HEK293 (cell line): ENCODE measurements at regions not wholly inside any gene's neighbourhood (a gene's known extent, or its start where the extent isn't known, plus 50 kb on each side); places are given as distances from the start of the nearest gene placed in this dataset.

Experiments
- CTCF ChIA-PET: fragments of 350-600 bp; formaldehyde crosslinking; extraction: SDS; loops from one replicate; lab custom pipeline; 2021; ENCODE audit warnings: antibody characterized with exemption; lab: Yijun Ruan, JAX
- POLR2A ChIA-PET: fragments of 300-600 bp; formaldehyde crosslinking; extraction: SDS; loops from one replicate; lab custom pipeline; 2020; ENCODE audit warnings: antibody characterized with exemption, inconsistent platforms; lab: Yijun Ruan, JAX
- H3K27ac ChIP-seq: fragments of 200-500 bp; sonication (Bioruptor generic); 2 replicates; pipeline ENCODE4 v1.5.1; 2014; ENCODE audit warnings: low read depth, low read length, control low read depth, inconsistent platforms; ENCODE audit errors: extremely low read depth
- H3K36me3 ChIP-seq, 2 experiments: fragments of 200-500 bp in 1 of 2; sonication (Bioruptor generic) in 1 of 2; 1 replicate in 1 of 2; 2 replicates in 1 of 2; pipeline ENCODE4 v1.5.1; 2014 to 2017; ENCODE audit warnings: inconsistent platforms in 2 of 2, low read length in 2 of 2; ENCODE audit not compliant: control insufficient read depth in 2 of 2, insufficient read depth in 1 of 2
- H3K4me1 ChIP-seq: fragments of 200-500 bp; sonication (Bioruptor generic); 2 replicates; pipeline ENCODE4 v1.5.1; 2014; ENCODE audit warnings: mild to moderate bottlenecking, low read length, inconsistent platforms; ENCODE audit not compliant: control insufficient read depth, insufficient read depth
- H3K4me3 ChIP-seq: 2 replicates; pipeline ENCODE4 v1.5.1; 2011; ENCODE audit warnings: low read depth, mild to moderate bottlenecking, control low read depth, low read length, moderate library complexity
- H3K9me3 ChIP-seq: fragments of 200-500 bp; sonication (Bioruptor generic); 2 replicates; pipeline ENCODE4 v1.5.1; 2014; ENCODE audit warnings: low read depth, low read length, inconsistent platforms; ENCODE audit not compliant: control insufficient read depth, insufficient read depth
- YY2 ChIP-seq: fragments of 450-650 bp; formaldehyde crosslinking; IDR thresholded peaks from 2 replicates; pipeline ENCODE4 v1.5.1; 2016; ENCODE audit warnings: missing biosample characterization, missing genetic modification characterization
- ZBTB21 ChIP-seq: fragments of 450-650 bp; formaldehyde crosslinking; IDR thresholded peaks from 2 replicates; pipeline ENCODE4 v1.5.1; 2017; ENCODE audit warnings: missing biosample characterization, missing genetic modification characterization
- ZNF138 ChIP-seq: fragments of 450-650 bp; formaldehyde crosslinking; IDR thresholded peaks from 2 replicates; pipeline ENCODE4 v1.5.1; 2016; ENCODE audit warnings: missing biosample characterization, missing genetic modification characterization, borderline replicate concordance
- ZNF16 ChIP-seq: fragments of 450-650 bp; formaldehyde crosslinking; IDR thresholded peaks from 2 replicates; pipeline ENCODE4 v1.5.1; 2016; ENCODE audit warnings: low read depth, missing biosample characterization, missing genetic modification characterization

DNA sequence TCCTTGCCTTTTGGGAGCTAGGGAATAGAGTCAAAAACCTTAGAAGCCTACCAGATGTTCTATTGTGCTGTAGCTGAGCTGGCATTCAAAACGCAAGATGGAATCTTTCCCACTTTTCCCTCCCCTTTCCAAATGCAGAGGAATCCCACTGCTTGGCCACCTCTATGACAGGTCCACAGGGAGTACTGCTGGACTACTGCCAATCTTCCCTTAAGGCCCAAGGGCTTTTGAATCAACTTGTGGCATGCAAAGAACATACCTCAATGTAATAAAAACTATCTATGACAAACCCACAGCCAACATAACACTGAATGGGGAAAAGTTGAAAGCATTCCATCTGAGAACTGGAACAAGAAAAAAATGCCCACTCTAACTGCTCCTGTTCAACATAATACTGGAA is 139.2 kb upstream of the AGTR2 start:
- Histone ChIP-seq H3K4me1 (no peaks in the 10 kb centered on the region), H3K27ac (no peak overlapping the region)

More for the DNA sequence above, 139.2 kb upstream of the AGTR2 start:
- TF ChIP-seq ZBTB21 (tag by site-specific recombination) = no peak
- no peak for TF ChIP-seq ZNF138 (tag by site-specific recombination)
- no peak for TF ChIP-seq YY2 (tag by site-specific recombination)
- no peak for TF ChIP-seq ZNF16 (tag by site-specific recombination)
- ChIA-PET CTCF (no interaction called here), POLR2A (no interaction called here)
- Histone ChIP-seq H3K36me3 (no peaks in the 10 kb centered on the region), H3K4me3 (no peak overlapping the region), H3K9me3 (peaks cover 2% of the 10 kb centered on the region; the same call in 1 of the 2 replicates)
